NT2/D1 (cell line): ENCODE measurements at regions not wholly inside any gene's neighbourhood (a gene's known extent, or its start where the extent isn't known, plus 50 kb on each side); places are given as distances from the start of the nearest gene placed in this dataset.

ENCODE experiments used
- DNase-seq: peaks from one replicate; pipeline ENCODE4 v3.0.0-alpha.2; 2011; ENCODE audit warnings: low read depth, low spot score
- H3K27me3 ChIP-seq: 2 replicates; pipeline ENCODE4 v1.6.0; 2011; ENCODE audit warnings: mild to moderate bottlenecking; ENCODE audit not compliant: insufficient read length, insufficient read depth
- H3K36me3 ChIP-seq: 2 replicates; pipeline ENCODE4 v1.6.1; 2011; ENCODE audit warnings: mild to moderate bottlenecking, low read length, mixed read lengths; ENCODE audit not compliant: insufficient read depth, insufficient read length
- H3K4me1 ChIP-seq: 2 replicates; pipeline ENCODE4 v1.5.1; 2011; ENCODE audit not compliant: insufficient read depth, insufficient read length
- H3K4me3 ChIP-seq: 2 replicates; pipeline ENCODE4 v1.5.1; 2011; ENCODE audit warnings: low read depth; ENCODE audit not compliant: insufficient read length
- H3K9ac ChIP-seq: 2 replicates; pipeline ENCODE4 v1.6.0; 2011; ENCODE audit warnings: low read depth; ENCODE audit not compliant: insufficient read length
- H3K9me3 ChIP-seq: 2 replicates; pipeline ENCODE4 v1.5.1; 2011; ENCODE audit warnings: mild to moderate bottlenecking, low read length; ENCODE audit not compliant: insufficient read depth
- SUZ12 ChIP-seq: IDR thresholded peaks from 2 replicates; pipeline ENCODE4 v1.6.1; 2011; ENCODE audit not compliant: insufficient read length, insufficient read depth; ENCODE audit errors: extremely low read depth
- YY1 ChIP-seq: IDR thresholded peaks from 2 replicates; pipeline ENCODE4 v1.6.1; 2011; ENCODE audit not compliant: insufficient read length, insufficient read depth
- ZNF274 ChIP-seq: IDR thresholded peaks from 2 replicates; pipeline ENCODE4 v1.6.1; 2011; ENCODE audit warnings: mild to moderate bottlenecking, low read depth, low read length

DNA sequence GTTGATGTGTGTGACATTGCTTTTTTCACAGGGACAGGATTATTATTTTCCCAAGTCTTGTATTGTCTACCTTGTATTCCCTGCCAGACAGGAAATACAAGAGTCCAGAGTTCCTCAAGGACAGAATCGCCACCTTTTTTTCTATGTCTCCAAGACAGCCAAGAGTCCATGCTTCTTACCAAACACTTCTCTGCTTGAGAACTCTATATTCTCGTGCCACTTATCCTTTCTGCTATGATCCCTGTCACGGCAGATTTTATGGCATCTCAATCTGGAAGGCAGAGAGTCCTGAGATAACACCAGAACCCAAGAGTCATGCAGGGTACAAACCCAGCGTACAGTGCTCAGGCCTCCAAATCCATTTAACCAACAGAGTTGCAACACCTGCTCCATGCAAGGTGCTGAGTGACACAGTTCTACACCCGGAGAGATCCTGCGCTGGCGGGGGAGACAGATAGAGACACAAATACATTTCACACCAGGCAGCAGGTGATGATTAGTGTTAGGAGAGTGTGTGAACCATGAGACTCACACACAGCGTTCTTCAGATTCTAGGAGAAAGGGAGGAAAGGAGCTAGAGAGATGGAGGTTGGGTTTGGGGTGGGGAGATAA, 107.6 kb downstream of the NAV1 start:
- H3K4me1 ChIP-seq, result peaks cover 19% of the 10 kb centered on the region
- no peak overlapping the region for H3K9ac ChIP-seq
- H3K27me3 ChIP-seq, result peaks cover 46% of the 10 kb centered on the region
- no peak for TF ChIP-seq ZNF274
- TF ChIP-seq YY1, result no peak
- no peak for TF ChIP-seq SUZ12
- no peaks in the 10 kb centered on the region for H3K36me3 ChIP-seq
- H3K4me3 ChIP-seq, result no peak overlapping the region
- no peak for DNase-seq
- H3K9me3 ChIP-seq, result no peaks in the 10 kb centered on the region

DNA sequence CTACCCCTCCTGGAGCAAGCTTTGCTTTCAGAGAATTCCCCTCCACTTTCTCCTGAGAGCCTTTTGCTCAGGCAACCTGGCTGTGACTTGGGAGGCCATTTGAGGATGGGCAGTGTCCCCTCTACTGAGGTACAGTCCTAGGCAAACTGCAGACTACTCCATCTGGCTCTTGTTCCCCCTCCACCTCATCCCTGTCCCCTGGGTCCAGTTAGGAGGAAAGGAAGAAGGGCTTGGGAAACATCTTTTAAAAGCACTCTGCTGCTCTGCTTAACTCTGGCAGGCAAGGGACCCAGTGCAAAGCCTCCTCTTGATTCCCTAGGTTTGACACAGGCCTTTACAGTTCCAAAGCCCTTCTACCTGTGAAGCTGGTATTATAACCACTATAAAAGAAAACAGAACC, 108.2 kb downstream of the NAV1 start:
- Histone ChIP-seq H3K27me3 (peaks cover 45% of the 10 kb centered on the region), H3K9ac (peak overlapping the region; percentile 87), H3K4me1 (peaks cover 24% of the 10 kb centered on the region), H3K4me3 (peak overlapping the region; percentile 78), H3K9me3 (no peaks in the 10 kb centered on the region), H3K36me3 (no peaks in the 10 kb centered on the region)
- TF ChIP-seq ZNF274 (no peak), SUZ12 (no peak), YY1 (no peak)
- DNase-seq, result no peak

- Histone ChIP-seq H3K9ac (peak overlapping the region; percentile 87), H3K4me3 (peak overlapping the region; percentile 78), H3K27me3 (peaks cover 45% of the 10 kb centered on the region), H3K36me3 (no peaks in the 10 kb centered on the region), H3K4me1 (peaks cover 24% of the 10 kb centered on the region), H3K9me3 (no peaks in the 10 kb centered on the region)
- DNase-seq, result no peak
- TF ChIP-seq ZNF274, result no peak
- TF ChIP-seq SUZ12, result no peak
- TF ChIP-seq YY1, result no peak
Observed at GRCh38 chr1:201647722-201648065, 108.8 kb downstream of the NAV1 start.

DNA sequence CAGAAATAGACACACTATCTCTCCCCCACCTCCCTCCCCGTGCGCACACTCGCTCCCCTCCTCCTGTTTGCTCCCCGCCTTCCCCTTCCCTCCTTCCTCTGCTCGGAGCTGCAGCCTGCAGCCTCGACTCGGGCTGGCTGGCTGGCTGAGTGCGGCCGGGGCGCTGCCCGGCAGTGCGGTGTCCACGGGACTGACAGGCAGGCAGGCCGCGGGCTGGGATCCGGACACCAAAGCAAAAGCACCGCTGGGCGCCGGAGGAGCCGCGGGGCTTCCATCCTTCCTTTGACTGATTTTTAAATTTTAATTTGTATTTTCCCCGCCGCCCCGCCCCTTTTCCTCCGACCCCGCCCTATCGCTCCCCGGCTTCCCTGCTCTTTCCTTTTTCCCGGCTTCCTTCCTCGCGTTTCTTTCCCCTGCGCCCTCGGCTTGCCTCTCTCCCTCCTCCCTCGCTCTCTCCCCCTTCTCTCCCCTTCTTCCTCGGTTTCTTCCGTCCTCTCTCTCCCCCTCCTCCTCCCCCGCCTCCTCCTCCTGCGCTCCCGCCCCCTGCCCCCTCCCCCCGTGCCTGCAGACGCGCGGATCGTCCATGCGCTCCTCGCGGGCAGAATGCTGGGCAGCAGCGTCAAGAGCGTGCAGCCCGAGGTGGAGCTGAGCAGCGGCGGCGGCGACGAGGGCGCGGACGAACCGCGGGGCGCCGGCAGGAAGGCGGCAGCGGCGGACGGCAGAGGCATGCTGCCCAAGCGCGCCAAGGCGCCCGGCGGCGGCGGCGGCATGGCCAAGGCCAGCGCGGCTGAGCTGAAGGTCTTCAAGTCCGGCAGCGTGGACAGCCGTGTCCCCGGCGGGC, 109.4 kb downstream of the NAV1 start:
- peak overlapping the region; percentile 92 for H3K9ac ChIP-seq
- H3K36me3 ChIP-seq, result no peaks in the 10 kb centered on the region
- peaks cover 24% of the 10 kb centered on the region for H3K4me1 ChIP-seq
- no peak for DNase-seq
- TF ChIP-seq SUZ12 (no peak), YY1 (no peak), ZNF274 (no peak)
- H3K4me3 ChIP-seq, result peak overlapping the region; percentile 78
- H3K9me3 ChIP-seq, result no peaks in the 10 kb centered on the region
- H3K27me3 ChIP-seq, result peaks cover 45% of the 10 kb centered on the region

DNA sequence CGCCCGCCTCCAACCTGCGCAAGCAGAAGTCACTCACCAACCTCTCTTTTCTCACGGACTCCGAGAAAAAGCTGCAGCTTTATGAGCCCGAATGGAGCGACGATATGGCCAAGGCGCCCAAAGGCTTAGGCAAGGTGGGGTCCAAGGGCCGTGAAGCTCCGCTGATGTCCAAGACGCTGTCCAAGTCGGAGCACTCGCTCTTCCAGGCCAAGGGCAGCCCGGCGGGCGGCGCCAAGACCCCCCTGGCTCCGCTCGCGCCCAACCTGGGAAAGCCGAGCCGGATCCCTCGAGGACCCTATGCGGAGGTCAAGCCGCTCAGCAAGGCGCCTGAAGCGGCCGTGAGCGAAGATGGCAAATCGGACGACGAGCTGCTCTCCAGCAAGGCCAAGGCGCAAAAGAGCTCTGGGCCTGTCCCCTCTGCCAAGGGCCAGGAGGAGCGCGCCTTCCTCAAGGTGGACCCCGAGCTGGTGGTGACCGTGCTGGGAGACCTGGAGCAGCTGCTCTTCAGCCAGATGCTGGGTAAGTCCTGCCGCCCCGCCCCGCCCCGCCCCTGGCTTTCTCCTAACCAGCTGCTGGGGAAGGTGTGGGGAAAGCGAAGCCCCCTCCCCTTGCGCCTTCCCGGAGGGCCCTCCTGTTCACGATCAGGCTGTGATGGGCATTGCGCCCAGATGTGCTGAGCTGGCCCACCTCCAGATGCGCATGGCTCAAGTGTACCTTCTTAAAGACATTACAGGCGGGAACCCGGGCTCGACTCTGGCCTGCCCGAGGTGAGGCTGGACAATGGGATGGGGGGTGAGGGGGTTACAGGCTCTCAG, 110.2 kb downstream of the NAV1 start:
- Histone ChIP-seq H3K9ac (peak overlapping the region; percentile 92), H3K9me3 (no peaks in the 10 kb centered on the region), H3K4me1 (peaks cover 24% of the 10 kb centered on the region), H3K4me3 (peak overlapping the region; percentile 78), H3K36me3 (no peaks in the 10 kb centered on the region), H3K27me3 (peaks cover 45% of the 10 kb centered on the region)
- TF ChIP-seq SUZ12, result no peak
- no peak for TF ChIP-seq ZNF274
- TF ChIP-seq YY1, result no peak
- no peak for DNase-seq

- Histone ChIP-seq H3K4me1 (peaks cover 24% of the 10 kb centered on the region), H3K9me3 (no peaks in the 10 kb centered on the region), H3K27me3 (peaks cover 43% of the 10 kb centered on the region), H3K4me3 (peak overlapping the region; percentile 78), H3K36me3 (no peaks in the 10 kb centered on the region), H3K9ac (peak overlapping the region; percentile 92)
- TF ChIP-seq SUZ12 (no peak), YY1 (no peak), ZNF274 (no peak)
- no peak for DNase-seq
Observed at GRCh38 chr1:201649761-201650622, 111.1 kb downstream of the NAV1 start.
